Endodermal cell (in vitro differentiated cells): ENCODE measurements at regions not wholly inside any gene's neighbourhood (a gene's known extent, or its start where the extent isn't known, plus 50 kb on each side); places are given as distances from the start of the nearest gene placed in this dataset.

ENCODE experiments used
- DNase-seq: peaks from one replicate; pipeline ENCODE4 v3.0.0-alpha.2; 2017
- H3K27ac ChIP-seq: 2 replicates; pipeline ENCODE4 v1.5.1; 2013; ENCODE audit warnings: mild to moderate bottlenecking, low read depth, low read length, moderate library complexity
- H3K27me3 ChIP-seq: 2 replicates; pipeline ENCODE4 v1.6.1; 2013; ENCODE audit warnings: mild to moderate bottlenecking, low read length, moderate library complexity; ENCODE audit not compliant: insufficient read depth, control insufficient read depth, poor library complexity, severe bottlenecking
- H3K36me3 ChIP-seq: 2 replicates; pipeline ENCODE4 v1.7.0; 2013; ENCODE audit warnings: mild to moderate bottlenecking, low read length, moderate library complexity; ENCODE audit not compliant: control insufficient read depth, insufficient read depth
- H3K4me1 ChIP-seq: one replicate; pipeline ENCODE4 v1.7.0; 2013; ENCODE audit warnings: low read length; ENCODE audit not compliant: control insufficient read depth, insufficient read depth
- H3K4me3 ChIP-seq: 2 replicates; pipeline ENCODE4 v1.5.1; 2013; ENCODE audit warnings: mild to moderate bottlenecking, low read length, moderate library complexity
- H3K9ac ChIP-seq: 2 replicates; pipeline ENCODE4 v1.6.1; 2013; ENCODE audit warnings: mild to moderate bottlenecking, low read length, moderate library complexity; ENCODE audit not compliant: poor library complexity, severe bottlenecking; ENCODE audit errors: extremely low read depth
- H3K9me3 ChIP-seq: 2 replicates; pipeline ENCODE4 v1.6.1; 2013; ENCODE audit warnings: mild to moderate bottlenecking, low read length, moderate library complexity; ENCODE audit not compliant: control insufficient read depth
- H3K27ac Mint-ChIP-seq: 2 replicates; pipeline ENCODE4 v1.8.0; 2020; ENCODE audit warnings: mixed read lengths
- H3K27me3 Mint-ChIP-seq: 2 replicates; pipeline ENCODE4 v1.8.0; 2021; ENCODE audit warnings: mild to moderate bottlenecking, mixed read lengths; ENCODE audit not compliant: insufficient read depth
- H3K36me3 Mint-ChIP-seq: 2 replicates; pipeline ENCODE4 v1.8.0; 2020; ENCODE audit warnings: low read depth, mixed read lengths
- H3K4me1 Mint-ChIP-seq: 2 replicates; pipeline ENCODE4 v1.8.0; 2020; ENCODE audit warnings: mixed read lengths
- H3K4me3 Mint-ChIP-seq: 2 replicates; pipeline ENCODE4 v1.8.0; 2020; ENCODE audit warnings: mild to moderate bottlenecking, moderate library complexity, mixed read lengths
- H3K9me3 Mint-ChIP-seq: 2 replicates; pipeline ENCODE4 v1.8.0; 2020; ENCODE audit warnings: mild to moderate bottlenecking, mixed read lengths
- CTCF ChIP-seq: fragments of 200-600 bp; sonication (generic); conservative IDR thresholded peaks from 2 replicates; pipeline ENCODE4 v1.5.0; 2021; ENCODE audit warnings: antibody characterized with exemption, mild to moderate bottlenecking
- WGBS, 2 experiments: methylation state at CpG; one replicate each; pipeline versions ENCODE4 v1.1.5 to v1.1.7; 2013; ENCODE audit warnings: missing lambda C conversion rate in 2 of 2, mixed read lengths in 1 of 2; ENCODE audit not compliant: insufficient coverage in 1 of 2, insufficient read length in 1 of 2; 5-methylcytosine and 5-hydroxymethylcytosine counted together

GRCh38 chr7:34249192-34249591, 343.9 kb downstream of the BMPER start:
- 86 to 91% methylated on average over 1 to 2 of the region's 2 CpGs for WGBS, 2 experiments
- no peak overlapping the region for H3K27ac Mint-ChIP-seq

GRCh38 chr7:34260279-34260678, 354.9 kb downstream of the BMPER start:
- no peaks in the 10 kb centered on the region for H3K4me1 Mint-ChIP-seq

More at GRCh38 chr7:34249192-34249591, 343.9 kb downstream of the BMPER start:
- no peaks in the 10 kb centered on the region for H3K27me3 ChIP-seq
- Mint-ChIP-seq H3K36me3 (no peaks in the 10 kb centered on the region), H3K4me1 (no peaks in the 10 kb centered on the region), H3K4me3 (no peak overlapping the region), H3K27me3 (no peaks in the 10 kb centered on the region), H3K9me3 (no peaks in the 10 kb centered on the region)
- no peak overlapping the region for H3K9ac ChIP-seq
- TF ChIP-seq CTCF, result no peak
- no peak overlapping the region for H3K4me3 ChIP-seq
- no peaks in the 10 kb centered on the region for H3K36me3 ChIP-seq
- no peaks in the 10 kb centered on the region for H3K4me1 ChIP-seq
- no peak overlapping the region for H3K27ac ChIP-seq
- H3K9me3 ChIP-seq, result no peaks in the 10 kb centered on the region
- no peak for DNase-seq

GRCh38 chr7:34263168-34263567, 357.8 kb downstream of the BMPER start:
- no peak for TF ChIP-seq CTCF
- Mint-ChIP-seq H3K9me3 (peaks cover 3% of the 10 kb centered on the region), H3K27ac (no peak overlapping the region), H3K4me3 (no peak overlapping the region), H3K27me3 (no peaks in the 10 kb centered on the region), H3K36me3 (no peaks in the 10 kb centered on the region), H3K4me1 (no peaks in the 10 kb centered on the region)
- no peak for DNase-seq
- Histone ChIP-seq H3K9me3 (no peaks in the 10 kb centered on the region), H3K27ac (no peak overlapping the region), H3K36me3 (no peaks in the 10 kb centered on the region), H3K27me3 (no peaks in the 10 kb centered on the region), H3K9ac (no peak overlapping the region), H3K4me1 (no peaks in the 10 kb centered on the region), H3K4me3 (no peak overlapping the region)
- WGBS, 2 experiments, result 88 to 96% methylated on average over 1 to 2 of the region's 2 CpGs

More at GRCh38 chr7:34260279-34260678, 354.9 kb downstream of the BMPER start:
- DNase-seq, result no peak
- H3K9ac ChIP-seq, result no peak overlapping the region
- H3K27ac ChIP-seq, result no peak overlapping the region
- no peaks in the 10 kb centered on the region for H3K36me3 Mint-ChIP-seq
- no peaks in the 10 kb centered on the region for H3K27me3 Mint-ChIP-seq
- no peak overlapping the region for H3K4me3 Mint-ChIP-seq
- H3K27me3 ChIP-seq, result no peaks in the 10 kb centered on the region
- H3K9me3 ChIP-seq, result no peaks in the 10 kb centered on the region
- H3K9me3 Mint-ChIP-seq, result no peaks in the 10 kb centered on the region
- H3K36me3 ChIP-seq, result no peaks in the 10 kb centered on the region
- TF ChIP-seq CTCF, result no peak
- H3K4me1 ChIP-seq, result no peaks in the 10 kb centered on the region
- H3K4me3 ChIP-seq, result no peak overlapping the region
- H3K27ac Mint-ChIP-seq, result no peak overlapping the region
